Epithelial cell of prostate (primary cell): ENCODE measurements at regions not wholly inside any gene's neighbourhood (a gene's known extent, or its start where the extent isn't known, plus 50 kb on each side); places are given as distances from the start of the nearest gene placed in this dataset.

Experiments
- DNase-seq: peaks from one replicate; pipeline ENCODE4 v3.0.0-alpha.2; 2011; ENCODE audit warnings: low read depth, low spot score
- H3K27ac ChIP-seq: fragments of 450-650 bp; 2 replicates; pipeline ENCODE4 v1.5.1; 2017; ENCODE audit warnings: mild to moderate bottlenecking

- no peak overlapping the region for H3K27ac ChIP-seq
- DNase-seq, result no peak
Measured at GRCh38 chr7:52897713-52898112, 137.7 kb upstream of the POM121L12 start.

DNA sequence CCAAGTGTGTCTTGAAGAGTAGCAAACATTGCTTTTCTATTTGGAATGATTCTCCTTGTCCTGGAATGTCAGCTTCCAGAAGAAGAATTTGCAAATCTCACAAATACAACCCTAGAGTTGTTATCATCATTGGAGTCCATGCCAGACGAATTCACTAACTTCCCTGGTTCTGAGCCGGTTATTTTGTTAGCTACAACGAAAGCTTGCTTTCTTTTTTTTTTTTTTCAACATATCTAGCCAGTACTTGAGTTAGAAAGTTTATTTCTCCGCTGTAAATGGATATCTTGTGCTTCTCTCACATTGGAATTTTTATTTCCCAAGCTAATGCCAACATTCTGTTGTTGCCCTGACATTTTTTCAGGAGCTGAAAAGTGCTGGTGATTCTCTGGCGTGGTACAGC, 138.1 kb upstream of the POM121L12 start:
- no peak overlapping the region for H3K27ac ChIP-seq
- DNase-seq, result no peak

DNA sequence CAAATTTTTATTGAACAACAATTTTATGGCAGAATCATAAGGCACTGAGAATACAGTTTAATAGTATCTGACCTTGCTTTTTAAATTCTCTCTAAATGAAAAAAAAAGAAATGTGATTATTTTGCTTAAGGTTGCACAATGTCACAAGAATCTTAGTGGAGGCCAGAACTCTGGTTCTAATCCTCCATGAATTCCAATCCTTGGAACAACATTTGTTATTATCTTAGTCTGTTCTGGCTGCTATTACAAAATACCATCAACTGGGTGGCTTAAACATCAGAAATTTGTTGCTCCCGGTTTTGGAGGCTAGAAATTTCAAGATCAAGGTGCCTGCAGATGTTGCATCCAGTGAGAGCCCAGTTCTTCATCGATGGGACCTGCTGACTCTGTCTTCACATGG, 158.2 kb upstream of the POM121L12 start:
- H3K27ac ChIP-seq, result no peak overlapping the region
- DNase-seq, result no peak

DNA sequence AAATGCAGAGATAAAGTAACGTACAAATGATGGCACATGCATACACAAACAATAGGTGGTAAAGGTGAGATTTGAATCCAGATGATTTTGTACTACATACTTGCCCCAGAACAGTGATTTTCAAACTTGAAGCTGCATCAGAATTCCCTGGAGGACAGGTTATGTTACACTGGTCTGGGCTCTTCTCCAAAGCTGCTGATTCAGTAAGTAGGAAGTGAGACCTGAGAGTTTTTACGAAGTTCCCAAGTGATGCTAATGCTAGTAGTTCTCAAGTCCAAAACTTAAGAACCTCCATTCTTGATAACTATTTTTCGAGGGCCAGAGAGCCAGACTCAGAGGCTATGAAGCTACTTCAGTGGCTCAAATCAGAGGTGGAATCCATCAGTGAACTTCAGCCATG, 159.0 kb upstream of the POM121L12 start:
- H3K27ac ChIP-seq, result no peak overlapping the region
- no peak for DNase-seq

- DNase-seq, result no peak
- no peak overlapping the region for H3K27ac ChIP-seq
Measured at GRCh38 chr7:52863652-52864051, 171.8 kb upstream of the POM121L12 start.

GRCh38 chr7:52862321-52862720, 173.1 kb upstream of the POM121L12 start:
- no peak for DNase-seq
- H3K27ac ChIP-seq, result no peak overlapping the region

GRCh38 chr7:52857367-52857766, 178.1 kb upstream of the POM121L12 start:
- no peak overlapping the region for H3K27ac ChIP-seq
- DNase-seq, result no peak

GRCh38 chr7:52854681-52855080, 180.8 kb upstream of the POM121L12 start:
- no peak overlapping the region for H3K27ac ChIP-seq
- no peak for DNase-seq

DNA sequence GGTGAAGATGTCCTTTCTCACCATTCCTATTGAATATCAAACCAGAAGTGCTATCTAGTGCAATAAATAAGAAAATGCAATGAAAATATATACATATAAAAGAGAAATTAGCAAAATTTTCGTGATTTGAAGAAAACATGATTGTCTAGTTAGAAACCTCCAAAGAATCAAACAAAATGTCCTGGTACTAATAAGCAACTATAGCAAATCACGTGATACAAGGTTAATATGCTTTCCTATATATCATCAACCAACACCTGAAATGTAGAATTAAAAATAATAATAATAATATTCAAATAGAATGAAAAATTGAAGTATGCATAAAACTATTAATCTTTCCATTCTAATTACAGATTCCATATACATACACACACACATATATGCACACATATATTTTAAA, 183.9 kb upstream of the POM121L12 start:
- DNase-seq, result no peak

DNA sequence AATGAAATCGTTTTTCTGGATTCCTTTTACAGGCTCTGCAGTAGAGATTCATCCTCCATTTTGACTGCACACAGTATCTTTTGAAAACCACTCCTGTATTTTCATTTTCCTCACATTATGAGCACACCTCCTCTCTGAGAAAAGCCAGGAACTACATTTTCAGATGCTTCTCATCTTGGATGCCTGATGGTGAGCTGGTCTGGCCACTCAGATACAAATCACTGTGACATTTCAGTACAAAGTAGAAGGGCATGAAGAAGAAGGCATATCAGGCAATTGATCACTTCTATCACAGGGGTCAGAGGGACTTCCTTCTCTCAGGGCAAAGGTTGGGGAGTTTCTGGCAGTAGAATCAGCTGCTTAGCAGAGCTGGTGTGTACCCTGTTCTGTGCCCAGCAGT, 192.0 kb upstream of the POM121L12 start:
- no peak for DNase-seq
- H3K27ac ChIP-seq, result no peak overlapping the region

More for the DNA sequence above, 183.9 kb upstream of the POM121L12 start:
- no peak overlapping the region for H3K27ac ChIP-seq

- H3K27ac ChIP-seq, result no peak overlapping the region
- DNase-seq, result no peak
Measured at GRCh38 chr7:52842202-52842900, 193.1 kb upstream of the POM121L12 start.

GRCh38 chr7:52838981-52839411, 196.4 kb upstream of the POM121L12 start:
- no peak overlapping the region for H3K27ac ChIP-seq
- DNase-seq, result no peak

GRCh38 chr7:52831321-52831720, 204.1 kb upstream of the POM121L12 start:
- no peak overlapping the region for H3K27ac ChIP-seq
- DNase-seq, result no peak

DNA sequence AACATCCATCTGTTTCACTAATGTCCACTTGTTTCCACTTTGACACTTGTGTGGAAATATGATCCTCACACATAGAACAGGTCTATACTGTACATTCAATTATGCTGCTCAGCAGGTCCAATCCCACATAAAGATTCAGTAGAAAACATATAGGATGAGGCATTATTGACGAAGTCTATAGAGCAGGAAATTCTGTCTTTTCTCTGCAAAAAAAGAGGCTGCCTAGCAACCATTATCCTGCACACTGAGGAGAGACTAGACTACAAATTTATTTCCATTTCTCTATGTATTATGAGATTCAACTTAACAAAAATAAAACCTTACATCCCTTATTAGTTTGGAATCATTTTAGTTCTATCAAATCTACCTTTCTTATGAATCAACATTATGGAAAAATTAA, 204.6 kb upstream of the POM121L12 start:
- no peak for DNase-seq
- H3K27ac ChIP-seq, result no peak overlapping the region

DNA sequence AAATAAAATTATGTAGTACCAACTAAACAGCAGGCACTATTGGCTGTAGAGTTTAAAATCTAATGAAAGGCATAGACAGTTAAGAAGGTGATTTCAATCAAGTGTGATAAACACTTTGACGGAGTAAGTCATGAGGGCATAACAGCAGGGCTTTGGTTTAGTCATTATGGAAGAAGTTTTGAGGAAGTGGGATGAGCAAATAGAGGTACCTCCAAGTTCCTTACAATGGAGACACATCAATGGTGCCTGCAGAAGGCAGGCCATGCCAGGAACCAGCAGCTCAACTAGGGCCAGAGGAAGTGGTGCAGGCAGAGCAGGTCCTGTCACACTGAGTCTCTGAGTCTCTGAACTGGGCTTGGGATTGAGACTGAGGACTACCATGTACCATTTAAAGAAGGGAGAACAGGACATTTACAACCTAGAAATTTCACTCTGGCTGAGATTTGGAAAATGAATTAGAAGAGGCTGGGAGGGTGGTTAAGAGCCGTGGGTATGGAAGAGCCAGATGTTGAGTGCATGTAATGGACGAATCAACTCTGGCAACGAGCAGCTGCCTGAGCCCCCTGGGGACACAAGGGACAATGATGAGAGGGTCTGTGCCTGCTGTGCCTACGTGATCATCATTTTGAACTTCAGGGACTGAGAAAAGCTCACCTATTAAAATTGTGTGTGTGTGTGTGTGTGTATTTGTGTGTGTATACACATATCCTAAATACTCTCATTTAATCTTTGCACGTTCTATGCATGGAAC, 208.7 kb upstream of the POM121L12 start:
- DNase-seq, result no peak

GRCh38 chr7:52825611-52826010, 209.8 kb upstream of the POM121L12 start:
- H3K27ac ChIP-seq, result no peak overlapping the region
- DNase-seq, result no peak

More for the DNA sequence above, 208.7 kb upstream of the POM121L12 start:
- no peak overlapping the region for H3K27ac ChIP-seq

DNA sequence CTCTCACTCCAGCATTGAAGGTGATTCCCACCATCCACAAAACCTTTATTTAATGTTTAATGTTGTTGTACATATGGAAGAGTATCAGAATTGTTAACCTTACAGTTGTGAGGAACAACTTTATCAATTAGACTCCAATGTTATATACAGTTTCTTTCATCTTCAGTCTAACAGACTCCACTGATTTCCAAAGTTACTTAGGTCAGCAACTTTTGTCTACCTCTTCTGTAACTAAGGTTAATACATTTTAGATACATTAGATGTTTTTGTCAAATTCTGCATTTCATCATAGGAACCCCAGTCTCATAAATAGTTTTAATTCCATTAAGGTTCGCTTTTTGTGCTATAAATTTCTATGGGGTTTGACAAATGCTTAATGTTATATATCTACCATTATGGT, 223.9 kb upstream of the POM121L12 start:
- DNase-seq, result no peak
- H3K27ac ChIP-seq, result no peak overlapping the region

GRCh38 chr7:52799817-52800216, 235.6 kb upstream of the POM121L12 start:
- DNase-seq, result no peak

DNA sequence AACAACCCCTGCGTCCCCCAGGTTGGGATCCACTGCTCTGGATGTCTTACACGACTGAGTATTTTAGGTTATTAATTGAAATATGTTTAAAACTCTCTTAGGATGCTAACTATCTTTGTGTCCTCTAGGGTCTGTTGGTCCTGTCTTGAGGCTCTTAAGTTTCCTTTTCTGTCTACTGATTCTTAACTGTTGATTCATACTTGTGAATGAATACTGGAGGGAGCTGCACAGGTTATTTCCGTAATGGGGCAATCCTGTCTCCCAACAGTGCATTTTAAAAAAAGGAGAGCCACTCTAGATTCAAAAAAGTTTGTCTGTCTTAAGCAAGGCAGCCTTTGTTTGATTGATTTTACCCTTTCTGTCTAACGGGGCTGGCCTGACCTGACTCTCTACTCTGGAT, 237.6 kb upstream of the POM121L12 start:
- DNase-seq, result no peak
- no peak overlapping the region for H3K27ac ChIP-seq

More at GRCh38 chr7:52799817-52800216, 235.6 kb upstream of the POM121L12 start:
- no peak overlapping the region for H3K27ac ChIP-seq

DNA sequence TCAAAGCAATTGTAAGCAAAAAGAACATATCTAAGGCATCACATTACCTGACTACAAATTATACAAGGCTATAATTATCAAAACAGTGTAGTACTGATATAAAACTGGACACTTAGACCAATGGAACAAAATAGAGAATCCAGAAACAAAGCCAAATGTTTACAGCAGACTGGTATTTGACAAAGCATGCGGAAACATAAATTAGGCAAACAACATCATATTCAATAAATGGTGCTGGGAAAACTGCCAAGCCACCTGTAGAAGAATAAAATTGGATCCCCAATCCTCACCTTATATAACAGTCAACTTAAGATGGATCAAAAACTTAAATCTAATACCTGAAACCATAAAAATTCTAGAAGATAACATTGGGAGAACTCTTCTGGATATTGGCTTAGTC, 240.8 kb upstream of the POM121L12 start:
- DNase-seq, result no peak
- H3K27ac ChIP-seq, result no peak overlapping the region

- no peak for DNase-seq
- H3K27ac ChIP-seq, result no peak overlapping the region
Measured at GRCh38 chr7:52791176-52791700, 244.2 kb upstream of the POM121L12 start.
